Forelimb muscle (tissue), 1 donor: ENCODE measurements at regions not wholly inside any gene's neighbourhood (a gene's known extent, or its start where the extent isn't known, plus 50 kb on each side); places are given as distances from the start of the nearest gene placed in this dataset.
"Not testable (repeated sequence)": the region's sequence is repeated elsewhere in the genome, so short reads cannot be mapped to it uniquely, and the experiment has no call there.

Source experiments
- DNase-seq: peaks from one replicate; pipeline ENCODE4 v3.0.0-alpha.2; 2013; ENCODE audit warnings: low read depth

DNA sequence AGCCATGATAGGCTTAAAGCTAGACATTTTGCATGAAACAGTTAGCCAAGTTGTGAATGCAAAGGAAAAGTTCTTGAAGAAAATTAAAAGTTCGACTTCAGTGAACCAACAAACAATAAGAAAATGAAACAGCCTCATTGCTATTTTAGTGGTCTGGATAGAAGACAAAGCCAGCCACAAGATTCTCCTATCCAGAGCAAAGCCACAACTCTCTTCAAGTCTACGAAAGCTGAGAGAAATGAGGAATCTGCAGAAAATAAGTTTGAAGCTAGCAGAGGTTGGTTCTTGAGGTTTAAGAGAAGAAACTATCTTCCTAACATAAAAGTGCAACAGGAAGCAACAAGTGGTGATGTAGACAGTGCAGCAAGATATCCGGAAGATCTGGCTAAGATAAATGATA, 271.4 kb upstream of the GRM3 start:
- DNase-seq: no peak

DNA sequence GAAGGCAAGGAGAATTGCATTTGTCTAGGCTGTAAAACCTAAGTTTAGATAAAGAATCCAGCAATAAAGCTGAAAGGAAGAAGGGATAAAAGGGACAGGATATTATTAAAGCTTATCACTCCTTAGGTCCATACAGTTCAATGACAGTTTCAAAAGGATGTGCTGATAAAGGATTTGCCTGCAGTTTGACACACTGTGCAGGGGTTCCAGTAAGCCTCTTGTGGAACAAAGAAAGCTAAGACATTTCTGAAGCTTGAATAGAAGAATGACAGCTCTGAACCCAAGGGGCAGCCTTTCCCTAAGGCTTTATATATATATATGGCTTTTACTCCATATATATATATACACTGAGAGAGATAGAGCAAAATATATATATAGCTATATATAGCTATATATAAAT, 276.8 kb upstream of the GRM3 start:
- DNase-seq: no peak

DNA sequence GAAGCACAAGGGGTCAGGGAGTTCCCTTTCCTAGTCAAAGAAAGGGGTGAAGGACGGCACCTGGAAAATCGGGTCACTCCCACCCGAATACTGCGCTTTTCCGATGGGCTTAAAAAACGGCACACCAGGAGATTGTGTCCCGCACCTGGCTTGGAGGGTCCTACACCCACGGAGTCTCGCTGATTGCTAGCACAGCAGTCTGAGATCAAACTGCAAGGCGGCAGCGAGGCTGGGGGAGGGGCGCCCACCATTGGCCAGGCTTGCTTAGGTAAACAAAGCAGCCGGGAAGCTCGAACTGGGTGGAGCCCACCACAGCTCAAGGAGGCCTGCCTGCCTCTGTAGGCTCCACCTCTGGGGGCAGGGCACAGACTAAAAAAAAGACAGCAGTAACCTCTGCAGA, 303.3 kb upstream of the GRM3 start:
- DNase-seq: not testable (repeated sequence)

DNA sequence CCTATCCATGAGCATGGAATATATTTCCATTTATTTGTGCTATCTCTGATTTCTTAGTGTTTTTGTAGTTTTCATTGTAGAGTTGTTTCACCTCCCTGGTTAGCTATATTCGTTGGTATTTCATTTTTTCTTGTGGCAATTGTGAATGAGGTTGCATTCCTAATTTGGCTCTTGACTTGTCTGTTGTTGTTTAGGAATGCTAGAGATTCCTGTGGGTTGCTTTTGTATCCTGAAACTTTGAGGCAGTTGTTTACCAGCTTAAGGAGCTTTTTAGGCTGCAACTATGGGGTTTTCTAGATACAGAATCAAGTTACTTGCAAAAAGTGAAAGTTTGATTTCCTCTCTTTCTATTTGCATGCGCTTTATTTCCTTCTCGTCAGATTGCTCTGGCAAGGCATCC, 304.7 kb upstream of the GRM3 start:
- no peak for DNase-seq

DNA sequence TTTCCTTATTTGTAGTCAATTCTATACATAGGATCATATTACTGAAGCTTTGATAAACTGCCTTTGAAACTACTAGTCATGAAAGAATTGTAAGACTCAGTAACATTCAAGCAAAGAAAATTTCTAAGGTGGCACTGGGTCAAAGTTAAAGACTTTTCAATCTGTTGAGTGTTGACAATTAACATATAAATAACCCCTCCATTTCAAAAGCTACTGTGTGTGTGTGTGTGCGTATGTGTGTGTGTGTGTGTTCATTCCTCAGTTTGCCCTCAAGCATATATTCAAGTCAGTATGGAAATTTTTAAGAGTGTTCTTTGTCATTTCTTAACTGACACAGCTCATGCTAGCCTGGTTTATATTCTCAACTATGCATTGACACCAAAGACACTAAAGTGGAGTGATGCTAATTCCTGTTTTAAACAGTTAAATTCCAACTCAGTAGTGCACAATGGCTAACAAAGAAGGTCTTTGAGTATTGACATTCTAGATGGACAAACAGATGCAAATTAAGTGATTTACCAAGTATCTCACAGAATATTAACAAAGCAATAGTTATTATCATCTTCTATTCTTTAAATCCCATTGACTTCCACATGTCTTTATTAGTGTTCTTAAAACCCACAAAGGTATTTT, 314.8 kb upstream of the GRM3 start:
- no peak for DNase-seq

DNA sequence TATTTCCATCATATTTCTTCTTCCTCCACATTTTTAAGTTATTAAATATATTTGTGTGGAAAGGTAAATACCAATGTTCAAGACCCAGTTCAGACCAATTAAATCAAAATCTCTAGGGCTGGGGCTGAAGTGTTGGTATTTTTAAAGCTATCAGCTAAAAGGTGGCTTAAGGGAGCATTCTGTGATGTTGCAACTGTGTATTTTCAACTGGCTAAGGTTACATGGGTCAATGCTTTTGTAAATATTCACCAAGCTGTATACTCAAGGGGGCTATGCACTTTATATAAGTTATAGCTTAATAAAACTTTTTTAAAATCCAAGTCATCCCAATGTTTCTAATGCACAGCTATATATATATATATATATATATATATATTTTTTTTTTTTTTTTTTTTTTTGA, 316.9 kb upstream of the GRM3 start:
- no peak for DNase-seq

DNA sequence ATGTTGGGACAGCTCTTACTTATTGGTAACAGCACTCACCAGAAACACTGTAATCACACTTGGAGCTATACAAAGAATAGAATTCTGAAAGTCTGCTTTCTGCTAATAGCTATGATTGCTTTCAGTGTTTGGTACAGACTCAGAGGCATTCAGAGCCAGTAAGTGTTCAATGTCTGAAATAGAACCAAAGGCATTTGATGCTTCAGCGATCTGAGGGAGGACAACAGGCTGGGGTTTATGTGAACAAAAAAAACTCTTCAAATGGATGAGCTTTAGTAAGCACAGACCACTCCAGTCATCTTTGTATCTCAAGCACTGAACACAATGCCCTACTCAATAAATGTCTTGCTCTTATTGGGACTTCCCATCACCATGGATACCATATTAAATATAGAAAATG, 322.8 kb upstream of the GRM3 start:
- DNase-seq: no peak

DNA sequence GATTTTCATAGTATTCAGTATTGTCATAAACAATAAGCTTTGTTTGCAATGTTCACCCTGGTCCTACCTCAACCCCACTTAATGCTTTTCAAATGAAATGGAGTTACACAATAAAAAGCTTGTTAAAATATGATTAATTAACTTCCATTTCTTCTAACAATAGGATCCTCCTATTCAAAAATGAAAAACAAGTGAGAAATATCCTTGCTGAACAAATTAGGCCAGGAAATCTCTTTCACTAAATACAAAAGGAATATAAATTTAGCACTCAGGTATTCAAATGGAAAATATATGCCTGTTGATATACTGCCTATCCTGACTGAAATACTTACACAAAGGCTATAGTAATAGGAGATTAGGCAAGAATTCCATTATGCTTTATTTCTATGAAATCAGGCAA, 323.4 kb upstream of the GRM3 start:
- DNase-seq: no peak

DNA sequence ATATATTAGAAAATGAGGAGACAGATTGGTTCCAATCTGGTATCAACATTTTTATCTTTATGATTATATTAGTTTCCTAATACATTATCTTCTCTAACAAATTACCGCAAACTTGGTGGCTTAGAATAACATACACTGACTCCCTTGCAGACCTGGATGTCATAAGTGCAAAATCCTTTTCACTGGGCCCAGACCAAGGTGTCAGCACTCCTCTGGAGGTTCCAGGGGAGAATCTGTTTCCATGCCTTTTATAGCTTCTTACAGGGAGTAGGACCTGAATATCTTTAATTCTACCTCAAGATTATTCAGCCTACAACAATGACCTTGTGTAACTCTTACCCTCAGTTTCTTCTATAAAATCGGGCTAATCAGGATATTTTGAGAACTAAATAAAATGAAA, 329.9 kb upstream of the GRM3 start:
- DNase-seq: no peak

DNA sequence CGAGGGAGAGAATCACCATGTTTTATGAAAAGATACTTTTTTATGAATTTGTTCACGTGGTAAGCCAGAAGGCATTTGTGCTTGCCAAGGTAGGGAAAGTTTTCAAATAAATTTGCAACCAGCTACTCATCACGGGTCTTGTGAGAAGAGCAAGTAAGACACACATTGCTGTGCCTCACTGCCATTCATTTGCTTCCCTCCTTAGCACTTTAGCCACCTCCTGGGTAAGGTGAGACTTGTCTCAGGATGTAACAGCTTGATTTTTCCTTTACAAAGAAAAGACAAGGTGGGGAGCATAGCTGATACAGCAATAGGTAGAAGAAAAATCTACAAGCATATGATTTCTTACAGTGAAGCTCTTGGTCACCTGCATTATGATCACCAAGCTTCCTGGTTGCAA, 342.4 kb upstream of the GRM3 start:
- no peak for DNase-seq

DNA sequence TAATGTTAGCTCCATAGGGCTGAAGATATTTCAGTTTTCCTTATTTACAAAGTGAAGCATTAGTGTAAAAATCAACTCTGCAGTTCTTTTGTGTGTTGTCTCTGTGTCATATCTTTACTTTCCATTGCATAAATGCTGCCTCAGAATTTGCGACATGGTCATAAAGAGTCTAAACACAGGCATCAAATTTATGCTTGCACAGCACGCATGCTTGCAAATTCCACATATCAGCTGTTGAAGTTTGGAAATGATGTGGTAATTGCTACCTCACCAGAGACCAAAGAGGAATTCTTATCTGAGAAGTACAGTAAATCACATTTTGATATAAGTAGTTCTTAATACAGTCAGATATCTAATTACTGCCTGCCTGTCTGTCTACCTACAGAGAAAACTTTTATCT, 348.2 kb upstream of the GRM3 start:
- no peak for DNase-seq

DNA sequence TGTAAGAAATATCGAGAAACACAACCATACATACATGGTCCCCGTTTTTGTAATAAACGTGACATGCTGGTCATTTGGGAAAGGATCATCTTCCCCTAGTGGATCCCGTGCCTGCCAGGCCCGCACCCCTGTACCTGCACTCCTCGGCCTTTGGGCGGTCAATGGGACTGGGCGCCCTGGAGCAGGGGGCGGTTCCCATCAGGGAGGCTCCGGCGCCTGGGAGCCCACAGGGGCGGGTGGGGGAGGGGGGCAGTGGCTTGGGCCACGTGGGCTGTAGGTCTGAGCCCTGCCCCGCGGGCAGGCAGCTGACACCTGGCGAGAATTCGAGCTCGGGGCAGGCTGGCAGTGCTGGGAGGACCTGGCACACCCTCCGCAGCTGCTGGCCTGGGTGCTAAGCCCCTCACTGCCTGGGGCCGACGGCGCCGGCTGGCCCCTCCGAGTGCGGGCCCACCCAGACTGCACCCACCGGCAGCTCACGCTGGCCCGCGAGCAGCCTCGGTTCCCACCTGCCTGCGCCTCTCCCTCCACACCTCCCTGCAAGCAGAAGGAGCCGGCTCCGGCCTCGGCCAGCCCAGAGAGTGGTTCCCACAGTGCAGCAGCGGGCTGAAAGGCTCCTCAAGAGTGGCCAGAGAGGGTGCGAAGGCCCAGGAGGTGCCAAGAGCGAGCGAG, 361.6 kb upstream of the GRM3 start:
- no peak for DNase-seq

DNA sequence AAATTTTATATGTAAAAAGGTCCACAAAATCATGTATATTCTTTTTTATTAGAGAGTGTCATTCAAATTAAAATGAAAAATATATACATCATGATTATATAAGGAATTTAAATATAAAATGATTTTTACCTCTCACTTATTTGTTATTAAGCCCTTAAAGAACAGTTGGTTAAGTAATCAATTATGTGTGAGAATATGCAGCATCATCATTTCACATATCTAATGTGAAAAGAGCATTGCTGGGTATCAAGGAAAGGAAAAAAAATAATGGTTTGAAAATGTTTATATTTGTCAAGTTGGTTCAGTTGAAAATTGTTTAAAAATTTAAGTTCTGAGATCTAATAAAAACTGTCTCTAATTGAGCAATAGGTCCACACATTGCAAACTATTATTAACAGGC, 363.6 kb upstream of the GRM3 start:
- DNase-seq: no peak

DNA sequence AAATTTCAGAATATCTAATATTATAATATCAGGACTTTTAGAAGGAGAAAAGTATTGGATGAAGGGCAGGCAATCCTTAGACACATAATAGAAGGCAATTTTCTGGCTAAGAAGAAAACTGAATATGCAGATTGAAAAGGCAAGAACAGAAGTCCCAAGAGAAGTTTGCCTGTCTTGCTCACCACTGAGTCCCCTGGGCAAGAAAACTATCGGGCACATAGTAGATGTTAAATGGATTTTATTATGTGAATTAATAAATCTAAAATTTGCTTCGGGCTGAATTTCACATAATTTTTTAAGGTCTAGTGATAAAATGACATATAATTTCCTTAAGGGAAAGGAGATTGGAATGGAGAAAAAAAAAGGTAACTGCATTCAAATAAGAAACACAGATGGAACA, 380.9 kb upstream of the GRM3 start:
- DNase-seq: no peak

DNA sequence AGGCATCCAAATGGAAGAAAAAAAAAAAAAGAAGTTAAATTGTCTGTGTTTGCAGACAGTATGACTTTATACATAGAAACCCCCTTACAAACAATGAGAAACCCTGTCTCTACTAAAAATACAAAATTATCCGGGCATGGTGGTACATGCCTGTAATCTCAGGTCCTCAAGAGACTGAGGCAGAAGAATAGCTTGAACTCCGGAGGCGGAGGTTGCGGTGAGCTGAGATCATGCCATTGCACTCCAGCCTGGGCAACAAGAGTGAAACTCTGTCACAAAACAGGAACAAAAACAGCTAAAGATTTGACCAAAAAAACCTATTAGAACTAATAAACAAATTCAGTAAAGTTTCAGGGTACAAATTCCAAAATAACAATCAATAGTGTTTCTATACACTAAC, 385.8 kb upstream of the GRM3 start:
- no peak for DNase-seq

DNA sequence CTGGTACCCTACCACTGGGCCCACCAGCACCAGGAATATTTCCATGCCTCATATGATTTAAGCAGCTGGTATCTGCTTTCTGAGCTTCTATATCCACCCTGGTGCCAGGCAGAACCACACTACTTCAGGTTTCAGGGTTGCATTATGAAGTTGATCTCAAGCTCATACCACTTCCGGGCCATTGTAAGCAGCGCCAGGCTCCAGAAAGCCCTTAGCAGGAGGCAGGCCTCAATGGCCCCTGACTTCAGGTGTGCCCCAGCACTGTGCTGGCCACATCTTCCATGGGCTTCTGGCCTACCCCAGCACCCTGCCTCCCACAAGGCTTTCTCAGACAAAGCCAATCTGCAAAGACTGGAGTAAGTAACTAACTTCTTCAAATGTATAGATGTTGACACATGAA, 391.3 kb upstream of the GRM3 start:
- no peak for DNase-seq

DNA sequence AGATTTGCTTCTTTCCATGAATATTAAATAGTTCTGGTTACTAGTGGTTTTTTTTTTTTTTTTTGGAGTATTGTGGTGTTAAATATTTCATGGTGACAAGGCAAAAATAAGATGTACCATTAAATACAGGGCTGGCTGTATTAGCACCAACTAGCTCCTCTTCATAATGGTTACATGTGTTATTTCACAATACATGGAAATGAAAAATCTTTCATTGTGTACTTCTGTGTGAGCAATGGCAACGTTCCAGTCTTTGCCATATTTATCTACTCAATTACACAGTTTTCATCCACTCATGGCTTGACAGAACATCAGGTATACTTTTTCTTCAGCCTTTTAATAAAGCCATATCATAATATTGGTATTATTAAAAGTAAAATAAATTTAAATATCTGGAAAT, 394.7 kb upstream of the GRM3 start:
- no peak for DNase-seq

DNA sequence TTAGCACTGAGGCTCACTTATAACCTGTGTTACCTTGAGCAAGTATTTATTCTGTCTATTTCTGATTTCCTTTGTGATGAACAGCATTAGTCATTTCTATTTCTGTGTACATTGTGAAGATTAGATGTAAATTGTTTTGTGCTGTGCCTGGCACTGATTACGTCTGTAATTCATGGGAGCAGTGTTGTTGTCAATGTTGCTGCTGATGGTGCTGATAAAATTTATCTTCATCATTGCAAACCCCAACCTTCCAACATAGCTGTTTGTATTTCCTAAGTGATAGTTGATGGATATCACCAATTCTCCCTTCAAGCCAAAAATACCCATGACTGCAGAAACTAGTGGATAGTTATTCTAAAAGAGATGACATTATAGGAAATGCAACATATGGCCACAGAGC, 400.5 kb upstream of the GRM3 start:
- DNase-seq: no peak

DNA sequence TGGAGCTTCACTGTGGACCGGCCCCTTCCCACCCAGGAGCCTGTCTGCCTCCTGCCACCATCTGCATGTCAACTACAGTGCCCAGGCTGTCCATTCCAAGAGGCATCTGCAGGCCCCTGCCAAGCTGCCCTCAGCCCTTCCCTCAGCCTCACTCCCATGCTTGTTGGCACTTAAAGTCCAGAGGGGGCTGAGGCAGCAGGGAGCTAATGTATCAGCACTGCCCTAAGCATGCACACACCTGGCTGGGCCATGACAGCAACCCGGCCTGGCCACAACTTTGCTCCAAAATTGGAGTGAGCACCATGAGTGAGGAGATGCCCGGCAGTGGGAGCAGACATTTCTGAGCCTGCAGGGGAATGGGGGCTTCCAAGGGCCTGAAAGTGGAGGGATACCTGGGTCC, 417.5 kb upstream of the GRM3 start:
- no peak for DNase-seq

DNA sequence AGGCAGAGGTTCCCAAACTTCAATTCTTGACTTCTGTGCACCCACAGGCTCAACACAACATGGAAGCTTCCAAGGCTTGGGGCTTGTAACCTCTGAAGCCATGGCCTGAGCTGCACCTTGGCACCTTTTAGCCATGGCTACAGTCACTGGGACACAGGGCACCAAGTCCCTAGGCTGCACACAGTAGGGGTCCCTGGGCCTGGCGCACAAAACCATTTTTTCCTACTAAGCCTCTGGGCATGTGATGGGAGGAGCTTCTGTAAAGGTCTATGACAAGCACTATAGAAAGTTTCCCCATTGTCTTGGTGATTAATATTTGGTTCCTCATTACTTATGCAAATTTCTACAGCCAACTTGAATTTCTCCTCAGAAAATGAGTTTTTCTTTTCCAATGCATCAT, 420.9 kb upstream of the GRM3 start:
- no peak for DNase-seq

DNA sequence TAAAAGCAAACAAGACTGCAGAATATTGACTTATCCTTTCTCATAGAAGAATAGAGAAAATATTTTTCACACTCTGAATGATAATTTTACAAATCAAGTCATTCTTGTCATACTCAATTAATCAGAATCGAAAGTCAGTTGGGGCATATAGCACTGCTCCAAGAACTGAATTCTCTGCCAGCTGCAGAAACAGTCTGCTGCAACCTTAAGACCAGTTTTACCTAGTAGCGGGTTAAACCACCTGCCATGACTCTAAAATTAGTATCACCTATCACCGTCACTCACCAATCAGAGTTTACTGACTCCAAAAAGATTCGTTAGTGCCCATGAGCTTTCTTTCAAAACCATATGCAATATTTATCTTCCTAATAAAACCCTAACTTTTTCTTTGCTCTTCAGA, 429.0 kb upstream of the GRM3 start:
- DNase-seq: no peak

DNA sequence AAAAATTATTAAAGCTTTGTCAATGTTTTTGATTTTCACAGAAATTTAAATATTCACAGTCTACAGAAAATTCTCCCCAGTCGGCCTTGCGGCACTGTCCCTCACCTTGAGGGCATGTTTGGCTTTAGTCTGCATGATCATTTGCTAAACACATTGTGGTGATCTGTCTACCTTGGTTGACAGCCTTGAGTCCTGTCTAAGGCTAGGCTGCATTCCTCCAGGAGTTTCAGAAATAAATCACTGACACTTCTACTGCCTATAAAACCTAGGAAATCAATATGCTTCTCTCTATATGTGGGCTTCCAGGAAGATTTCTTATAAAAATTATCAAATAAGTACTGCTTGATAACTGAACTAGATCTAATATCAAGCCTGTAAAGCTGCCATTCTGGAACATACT, 430.7 kb upstream of the GRM3 start:
- no peak for DNase-seq

DNA sequence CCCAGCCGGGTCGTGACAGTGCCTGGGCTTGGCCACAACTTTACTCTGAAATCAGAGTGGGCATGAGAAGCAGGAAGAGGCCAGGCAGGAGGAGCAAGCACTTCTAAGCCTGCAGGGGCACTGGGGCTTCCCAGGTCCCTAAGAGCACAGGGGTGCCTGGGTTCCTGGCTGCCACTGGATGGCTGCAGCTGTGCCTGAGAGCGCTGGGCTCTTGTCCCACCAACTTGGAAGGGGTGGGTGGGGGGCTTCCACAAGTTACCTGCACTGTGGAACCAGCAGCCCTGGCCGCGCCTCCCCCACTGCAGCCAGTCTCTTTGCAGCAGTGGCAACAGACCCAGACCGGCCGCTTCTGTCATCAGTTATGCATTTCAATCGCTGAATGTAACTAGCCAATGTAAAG, 434.7 kb upstream of the GRM3 start:
- no peak for DNase-seq

DNA sequence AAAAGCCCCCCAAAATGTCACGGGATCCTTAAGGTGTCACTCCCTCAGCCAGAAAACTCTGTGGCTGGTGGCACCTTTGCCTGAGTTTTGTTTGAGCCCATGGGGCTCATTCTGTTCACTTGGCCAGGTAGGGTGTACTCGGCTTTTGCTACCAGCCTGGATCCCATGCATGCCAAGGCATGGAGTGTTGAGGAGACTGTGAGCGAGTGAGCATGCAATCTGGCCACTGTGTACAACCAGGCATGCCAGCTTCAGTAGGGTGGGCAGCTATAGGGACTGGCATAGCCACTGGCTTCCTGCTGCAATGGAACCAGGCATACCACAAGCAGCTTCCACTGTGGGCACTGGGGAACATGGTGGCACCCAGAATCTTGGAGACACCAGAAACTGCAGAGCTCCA, 436.0 kb upstream of the GRM3 start:
- no peak for DNase-seq
